ENCODE measurements at regions not wholly inside any gene's neighbourhood (a gene's known extent, or its start where the extent isn't known, plus 50 kb on each side); places are given as distances from the start of the nearest gene placed in this dataset.
"Not testable (repeated sequence)": the region's sequence is repeated elsewhere in the genome, so short reads cannot be mapped to it uniquely, and the experiment has no call there.

DNA sequence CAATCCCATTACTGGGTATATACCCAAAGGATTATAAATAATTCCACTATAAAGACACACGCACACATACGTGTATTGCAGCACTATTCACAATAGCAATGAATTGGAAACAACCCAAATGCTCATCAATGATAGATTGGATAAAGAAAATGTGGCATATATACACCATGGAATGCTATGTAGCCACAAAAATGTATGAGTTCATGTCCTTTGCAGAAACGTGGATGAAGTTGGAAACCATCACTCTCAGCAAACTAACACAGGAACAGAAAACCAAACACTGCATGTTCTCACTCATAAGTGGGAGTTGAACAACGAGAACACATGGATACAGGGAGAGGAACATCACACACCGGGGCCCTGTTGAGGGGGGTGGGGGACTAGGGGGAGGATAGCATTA, 619.0 kb downstream of the LIG4 start:
- H3K9me1 ChIP-seq (ENCODE audit: control insufficient read depth, insufficient read depth, low read length); in situ Hi-C loops (cut with MboI); H3K9me3 ChIP-seq (replicated peaks; ENCODE audit: control insufficient read depth, insufficient read depth, low read depth, low read length); CTCF ChIA-PET (ENCODE audit: low intra/inter-chr PET ratio); H3K9ac ChIP-seq (ENCODE audit: insufficient read depth in 1 of 2, low read depth in 2 of 2, low read length in 2 of 2); FAIRE-seq; H2AFZ ChIP-seq (ENCODE audit: low read depth, low read length); H3K36me3 ChIP-seq (ENCODE audit: control insufficient read depth, insufficient read depth, low read length); H4K20me1 ChIP-seq (replicated peaks; ENCODE audit: control insufficient read depth, insufficient read depth, low read length); H3K4me2 ChIP-seq (ENCODE audit: insufficient read depth, low read length); H3K4me1 ChIP-seq (replicated peaks in 1 of 2; ENCODE audit: control insufficient read depth in 2 of 2, insufficient read depth in 2 of 2, low read length in 2 of 2); BruUV-seq (replicated peaks); H3K79me2 ChIP-seq (ENCODE audit: control insufficient read depth, insufficient read depth, low read length); H3K4me3 ChIP-seq; H3K27me3 ChIP-seq (ENCODE audit: control insufficient read depth in 2 of 2, insufficient read depth in 2 of 2, low read length in 2 of 2); H3K27ac ChIP-seq (ENCODE audit: extremely low read depth, low read depth, low read length); intact Hi-C loops (cut with micrococcal nuclease); DNase-seq (ENCODE audit: extremely low read depth in 1 of 4, low spot score in 3 of 4); ATAC-seq: not testable (repeated sequence)
- 5% methylated on average over 5 of the region's 5 CpGs for WGBS (ENCODE audit: insufficient coverage, low coverage, missing lambda C conversion rate)
- POLR2A ChIA-PET = interaction anchor here (0.5 kb wide), 1 partner anchor 161 kb away, joined by 3 read pairs; no protein-coding TSS in a partner anchor

DNA sequence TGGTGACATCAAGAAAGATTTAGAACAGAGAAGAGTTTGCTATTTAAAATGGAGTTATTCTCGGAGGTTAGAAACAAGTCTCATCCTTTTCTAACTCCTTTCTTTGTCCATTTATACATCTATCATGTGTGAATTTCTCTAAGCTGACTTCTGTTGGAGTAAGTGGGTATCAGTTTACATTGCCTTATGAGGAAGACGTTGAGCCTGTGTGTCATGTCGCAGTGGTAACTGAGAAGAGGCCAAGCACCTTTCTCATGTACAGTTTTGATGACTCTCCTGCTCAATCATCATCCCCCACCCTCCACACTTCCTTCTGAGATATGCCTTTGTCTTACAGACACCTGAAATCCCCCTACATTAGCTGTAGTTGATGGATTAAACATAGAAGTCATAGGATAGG, 624.8 kb downstream of the LIG4 start:
- TF ChIP-seq NCOA6 (IDR thresholded peaks at IDR 0.05) (no peak), ZFP30 (CRISPR knock-in tag; IDR thresholded peaks at IDR 0.05; ENCODE audit: borderline replicate concordance) (no peak), HCFC1 (IDR thresholded peaks at IDR 0.05; ENCODE audit: low read depth, low read length) (no peak), ZBED1 (IDR thresholded peaks at IDR 0.05) (no peak)
- no peak for DNase-seq (ENCODE audit: extremely low read depth in 1 of 4, low spot score in 3 of 4)
- H3K4me3 ChIP-seq = no peak overlapping the region
- H4K20me1 ChIP-seq (replicated peaks; ENCODE audit: control insufficient read depth, insufficient read depth, low read length) = no peaks in the 10 kb centered on the region
- H3K9me3 ChIP-seq (replicated peaks; ENCODE audit: control insufficient read depth, insufficient read depth, low read depth, low read length) = no peaks in the 10 kb centered on the region
- ChIA-PET POLR2A (no interaction called here), CTCF (ENCODE audit: low intra/inter-chr PET ratio) (no interaction called here)
- no peak overlapping the region for H3K27ac ChIP-seq (ENCODE audit: extremely low read depth, low read depth, low read length)
- no peaks in the 10 kb centered on the region for H3K79me2 ChIP-seq (ENCODE audit: control insufficient read depth, insufficient read depth, low read length)
- in situ Hi-C loops (cut with MboI) (no loop called here), intact Hi-C loops (cut with micrococcal nuclease) (no loop called here)
- no peak overlapping the region for H2AFZ ChIP-seq (ENCODE audit: low read depth, low read length)
- ATAC-seq = no peak
- no TSS peak for BruUV-seq (replicated peaks)
- H3K36me3 ChIP-seq (ENCODE audit: control insufficient read depth, insufficient read depth, low read length) = no peaks in the 10 kb centered on the region
- no peak overlapping the region for H3K9ac ChIP-seq (ENCODE audit: insufficient read depth in 1 of 2, low read depth in 2 of 2, low read length in 2 of 2)
- H3K9me1 ChIP-seq (ENCODE audit: control insufficient read depth, insufficient read depth, low read length) = no peaks in the 10 kb centered on the region
- H3K27me3 ChIP-seq (ENCODE audit: control insufficient read depth in 2 of 2, insufficient read depth in 2 of 2, low read length in 2 of 2) = no peaks in the 10 kb centered on the region
- FAIRE-seq = no peak
- H3K4me1 ChIP-seq (replicated peaks in 1 of 2; ENCODE audit: control insufficient read depth in 2 of 2, insufficient read depth in 2 of 2, low read length in 2 of 2) = no peaks in the 10 kb centered on the region
- WGBS (ENCODE audit: insufficient coverage, low coverage, missing lambda C conversion rate) = 0% methylated on average over 3 of the region's 3 CpGs
- no peak overlapping the region for H3K4me2 ChIP-seq (ENCODE audit: insufficient read depth, low read length)

Measured in K562 (cell line).